CD4-positive, CD25-positive, alpha-beta regulatory T cell (primary cell): ENCODE measurements at regions not wholly inside any gene's neighbourhood (a gene's known extent, or its start where the extent isn't known, plus 50 kb on each side); places are given as distances from the start of the nearest gene placed in this dataset.

ENCODE experiments used
- ATAC-seq, 2 donors: fragments of 150-1000 bp; cut with Tn5 transposase; one replicate each; pipeline ENCODE4 v1.10.0; 2021; ENCODE audit warnings: low read depth in 2 of 2, moderate number of reproducible peaks in 2 of 2, moderate library complexity in 1 of 2
- DNase-seq, 3 donors: peaks; one replicate each; pipeline versions ENCODE4 v3.0.0 to v3.0.0-alpha.2; 2012 to 2022; ENCODE audit warnings: mixed read lengths in 1 of 3
- H3K27ac ChIP-seq: one replicate; pipeline ENCODE4 v1.7.0; 2013; ENCODE audit warnings: mild to moderate bottlenecking, low read length; ENCODE audit not compliant: insufficient read depth, poor library complexity, severe bottlenecking
- H3K27me3 ChIP-seq: one replicate; pipeline ENCODE4 v1.7.0; 2013; ENCODE audit warnings: low read length; ENCODE audit not compliant: control insufficient read depth, insufficient read depth
- H3K36me3 ChIP-seq: one replicate; pipeline ENCODE4 v1.7.0; 2013; ENCODE audit warnings: mild to moderate bottlenecking, low read length, moderate library complexity; ENCODE audit not compliant: control insufficient read depth, insufficient read depth
- H3K4me1 ChIP-seq: 2 replicates; pipeline ENCODE4 v1.7.0; 2013; ENCODE audit warnings: mild to moderate bottlenecking, low read length; ENCODE audit not compliant: insufficient read depth, control insufficient read depth, poor library complexity, severe bottlenecking
- H3K4me3 ChIP-seq: one replicate; pipeline ENCODE4 v1.7.0; 2013; ENCODE audit warnings: low read depth, mild to moderate bottlenecking, low read length, moderate library complexity
- H3K9me3 ChIP-seq, 2 experiments: 1 replicate in 1 of 2; 2 replicates in 1 of 2; pipeline ENCODE4 v1.7.0; 2013; ENCODE audit warnings: low read length in 2 of 2, mild to moderate bottlenecking in 1 of 2, moderate library complexity in 1 of 2; ENCODE audit not compliant: control insufficient read depth in 2 of 2
- H3K27ac Mint-ChIP-seq, 3 donors: one replicate each; pipeline ENCODE4 v1.8.0; 2020 to 2022; ENCODE audit warnings: mild to moderate bottlenecking in 3 of 3, mixed read lengths in 3 of 3, moderate library complexity in 2 of 3
- H3K27me3 Mint-ChIP-seq: one replicate; pipeline ENCODE4 v1.8.0; 2022; ENCODE audit warnings: mild to moderate bottlenecking, mixed read lengths
- H3K36me3 Mint-ChIP-seq: one replicate; pipeline ENCODE4 v1.8.0; 2020; ENCODE audit warnings: mixed read lengths
- H3K4me1 Mint-ChIP-seq, 4 donors: one replicate each; pipeline ENCODE4 v1.8.0; 2020 to 2022; ENCODE audit warnings: mixed read lengths in 4 of 4, mild to moderate bottlenecking in 1 of 4
- H3K4me3 Mint-ChIP-seq, 4 donors: one replicate each; pipeline ENCODE4 v1.8.0; 2020 to 2022; ENCODE audit warnings: mild to moderate bottlenecking in 4 of 4, mixed read lengths in 4 of 4, moderate library complexity in 3 of 4
- H3K9me3 Mint-ChIP-seq, 7 donors: one replicate each; pipeline ENCODE4 v1.8.0; 2020 to 2022; ENCODE audit warnings: mixed read lengths in 7 of 7, mild to moderate bottlenecking in 3 of 7, moderate library complexity in 2 of 7

- no peak for ATAC-seq
- H3K4me3 Mint-ChIP-seq: no peak overlapping the region
- Histone ChIP-seq H3K27me3 (no peaks in the 10 kb centered on the region), H3K27ac (no peak overlapping the region), H3K4me3 (no peak overlapping the region), H3K36me3 (no peaks in the 10 kb centered on the region), H3K4me1 (no peaks in the 10 kb centered on the region), H3K9me3 (peaks cover 0 to 6% of the 10 kb centered on the region in 2 experiments)
- no peak for DNase-seq
- peaks cover 0 to 18% (median 2%) of the 10 kb centered on the region in 7 donors for H3K9me3 Mint-ChIP-seq
- H3K4me1 Mint-ChIP-seq: no peaks in the 10 kb centered on the region
- no peak overlapping the region for H3K27ac Mint-ChIP-seq
- H3K27me3 Mint-ChIP-seq: no peaks in the 10 kb centered on the region
- H3K36me3 Mint-ChIP-seq: no peaks in the 10 kb centered on the region
Measured at GRCh38 chr6:103264020-103264419, 1595.7 kb downstream of the HACE1 start.

GRCh38 chr6:103255132-103255531, 1604.6 kb downstream of the HACE1 start:
- no peak for DNase-seq
- peaks cover 0 to 16% (median 7%) of the 10 kb centered on the region in 7 donors for H3K9me3 Mint-ChIP-seq
- Histone ChIP-seq H3K9me3 (no peaks in the 10 kb centered on the region), H3K4me3 (no peak overlapping the region), H3K27me3 (no peaks in the 10 kb centered on the region), H3K36me3 (no peaks in the 10 kb centered on the region), H3K27ac (no peak overlapping the region), H3K4me1 (no peaks in the 10 kb centered on the region)
- no peaks in the 10 kb centered on the region for H3K4me1 Mint-ChIP-seq
- no peak overlapping the region for H3K27ac Mint-ChIP-seq
- no peaks in the 10 kb centered on the region for H3K27me3 Mint-ChIP-seq
- ATAC-seq: no peak
- no peaks in the 10 kb centered on the region for H3K36me3 Mint-ChIP-seq
- no peak overlapping the region for H3K4me3 Mint-ChIP-seq

- no peak for DNase-seq
Measured at GRCh38 chr6:103236923-103237322, 1622.8 kb downstream of the HACE1 start.

GRCh38 chr6:103231181-103231580, 1628.5 kb downstream of the HACE1 start:
- no peak for DNase-seq
- H3K9me3 Mint-ChIP-seq: peaks cover 0 to 16% (median 9%) of the 10 kb centered on the region in 7 donors
- Histone ChIP-seq H3K27me3 (no peaks in the 10 kb centered on the region), H3K27ac (no peak overlapping the region), H3K4me1 (no peaks in the 10 kb centered on the region), H3K36me3 (no peaks in the 10 kb centered on the region), H3K9me3 (peaks cover 0 to 5% of the 10 kb centered on the region in 2 experiments), H3K4me3 (no peak overlapping the region)
- H3K27me3 Mint-ChIP-seq: no peaks in the 10 kb centered on the region
- H3K4me3 Mint-ChIP-seq: no peak overlapping the region
- no peak for ATAC-seq
- H3K36me3 Mint-ChIP-seq: no peaks in the 10 kb centered on the region
- H3K27ac Mint-ChIP-seq: no peak overlapping the region
- H3K4me1 Mint-ChIP-seq: no peaks in the 10 kb centered on the region

More at GRCh38 chr6:103236923-103237322, 1622.8 kb downstream of the HACE1 start:
- Mint-ChIP-seq H3K9me3 (peaks cover 3 to 23% (median 6%) of the 10 kb centered on the region in 7 donors), H3K27me3 (no peaks in the 10 kb centered on the region), H3K4me3 (no peak overlapping the region), H3K4me1 (no peaks in the 10 kb centered on the region), H3K27ac (no peak overlapping the region), H3K36me3 (no peaks in the 10 kb centered on the region)
- ATAC-seq: no peak
- Histone ChIP-seq H3K27me3 (no peaks in the 10 kb centered on the region), H3K4me1 (no peaks in the 10 kb centered on the region), H3K9me3 (peaks cover 0 to 3% of the 10 kb centered on the region in 2 experiments), H3K27ac (no peak overlapping the region), H3K36me3 (no peaks in the 10 kb centered on the region), H3K4me3 (no peak overlapping the region)

GRCh38 chr6:103215847-103216246, 1643.9 kb downstream of the HACE1 start:
- Mint-ChIP-seq H3K9me3 (peaks cover 2 to 12% (median 6%) of the 10 kb centered on the region in 7 donors), H3K27ac (no peak overlapping the region), H3K36me3 (no peaks in the 10 kb centered on the region), H3K27me3 (no peaks in the 10 kb centered on the region), H3K4me3 (no peak overlapping the region), H3K4me1 (no peaks in the 10 kb centered on the region)
- Histone ChIP-seq H3K4me1 (no peaks in the 10 kb centered on the region), H3K4me3 (no peak overlapping the region), H3K27ac (no peak overlapping the region), H3K36me3 (no peaks in the 10 kb centered on the region), H3K9me3 (no peaks in the 10 kb centered on the region), H3K27me3 (no peaks in the 10 kb centered on the region)
- DNase-seq (no peak), ATAC-seq (no peak)

GRCh38 chr6:103210686-103211085, 1649.0 kb downstream of the HACE1 start:
- DNase-seq: no peak
- Histone ChIP-seq H3K27ac (no peak overlapping the region), H3K36me3 (no peaks in the 10 kb centered on the region), H3K4me3 (no peak overlapping the region), H3K27me3 (no peaks in the 10 kb centered on the region), H3K4me1 (no peaks in the 10 kb centered on the region), H3K9me3 (no peaks in the 10 kb centered on the region)
- ATAC-seq: no peak
- H3K4me3 Mint-ChIP-seq: no peak overlapping the region
- no peaks in the 10 kb centered on the region for H3K4me1 Mint-ChIP-seq
- H3K27me3 Mint-ChIP-seq: no peaks in the 10 kb centered on the region
- no peak overlapping the region for H3K27ac Mint-ChIP-seq
- H3K9me3 Mint-ChIP-seq: peaks cover 0 to 10% (median 2%) of the 10 kb centered on the region in 7 donors
- no peaks in the 10 kb centered on the region for H3K36me3 Mint-ChIP-seq

- Histone ChIP-seq H3K36me3 (no peaks in the 10 kb centered on the region), H3K9me3 (peaks cover 3 to 5% of the 10 kb centered on the region in 2 experiments), H3K27me3 (no peaks in the 10 kb centered on the region), H3K27ac (no peak overlapping the region), H3K4me3 (no peak overlapping the region), H3K4me1 (no peaks in the 10 kb centered on the region)
- DNase-seq: no peak
- Mint-ChIP-seq H3K27ac (no peak overlapping the region), H3K36me3 (no peaks in the 10 kb centered on the region), H3K4me3 (no peak overlapping the region), H3K4me1 (no peaks in the 10 kb centered on the region), H3K27me3 (no peaks in the 10 kb centered on the region), H3K9me3 (peaks cover 0 to 5% (median 3%) of the 10 kb centered on the region in 7 donors)
- ATAC-seq: no peak
Measured at GRCh38 chr6:103198386-103198785, 1661.3 kb downstream of the HACE1 start.

- H3K27ac Mint-ChIP-seq: no peak overlapping the region
- Histone ChIP-seq H3K4me3 (no peak overlapping the region), H3K4me1 (no peaks in the 10 kb centered on the region), H3K36me3 (no peaks in the 10 kb centered on the region), H3K27me3 (no peaks in the 10 kb centered on the region), H3K9me3 (no peaks in the 10 kb centered on the region), H3K27ac (no peak overlapping the region)
- ATAC-seq: no peak
- H3K4me1 Mint-ChIP-seq: no peaks in the 10 kb centered on the region
- H3K36me3 Mint-ChIP-seq: no peaks in the 10 kb centered on the region
- no peak overlapping the region for H3K4me3 Mint-ChIP-seq
- no peak for DNase-seq
- H3K9me3 Mint-ChIP-seq: peaks cover 0 to 10% (median 3%) of the 10 kb centered on the region in 7 donors
- H3K27me3 Mint-ChIP-seq: no peaks in the 10 kb centered on the region
Measured at GRCh38 chr6:103193413-103193812, 1666.3 kb downstream of the HACE1 start.
